GM19238 (cell line): ENCODE measurements at regions not wholly inside any gene's neighbourhood (a gene's known extent, or its start where the extent isn't known, plus 50 kb on each side); places are given as distances from the start of the nearest gene placed in this dataset.
A peak's percentile ranks its signal among the peaks of the same experiment; 100 is the strongest.

ENCODE experiments used
- DNase-seq: peaks from one replicate; pipeline ENCODE4 v3.0.0; 2011; ENCODE audit warnings: low spot score; ENCODE audit not compliant: insufficient read length

GRCh38 chr13:44211704-44212346 lies 161.8 kb upstream of the SERP2 start:
- no peak for DNase-seq

GRCh38 chr13:44212633-44213396 lies 160.8 kb upstream of the SERP2 start:
- DNase-seq: no peak

GRCh38 chr13:44218501-44219240 lies 155.0 kb upstream of the SERP2 start:
- DNase-seq: no peak

GRCh38 chr13:44219577-44220548 lies 153.8 kb upstream of the SERP2 start:
- DNase-seq: no peak

GRCh38 chr13:44220948-44221347 lies 152.7 kb upstream of the SERP2 start:
- no peak for DNase-seq

- DNase-seq: no peak
Measured at GRCh38 chr13:44221657-44222056, 152.0 kb upstream of the SERP2 start.

GRCh38 chr13:44223770-44224444 lies 149.7 kb upstream of the SERP2 start:
- no peak for DNase-seq

- no peak for DNase-seq
Measured at GRCh38 chr13:44224450-44225149, 149.0 kb upstream of the SERP2 start.

GRCh38 chr13:44229371-44230030 lies 144.1 kb upstream of the SERP2 start:
- DNase-seq: no peak

- no peak for DNase-seq
Measured at GRCh38 chr13:44230071-44230470, 143.6 kb upstream of the SERP2 start.

- no peak for DNase-seq
Measured at GRCh38 chr13:44230736-44231135, 142.9 kb upstream of the SERP2 start.

- DNase-seq: no peak
Measured at GRCh38 chr13:44231786-44232516, 141.7 kb upstream of the SERP2 start.

GRCh38 chr13:44232774-44233173 lies 140.8 kb upstream of the SERP2 start:
- DNase-seq: no peak

- no peak for DNase-seq
Measured at GRCh38 chr13:44234566-44234965, 139.1 kb upstream of the SERP2 start.

- DNase-seq: no peak
Measured at GRCh38 chr13:44236370-44236769, 137.3 kb upstream of the SERP2 start.

- DNase-seq: no peak
Measured at GRCh38 chr13:44236801-44237207, 136.8 kb upstream of the SERP2 start.

- peak; percentile 23 for DNase-seq
Measured at GRCh38 chr13:44237276-44237767, 136.3 kb upstream of the SERP2 start.

GRCh38 chr13:44237881-44238421 lies 135.7 kb upstream of the SERP2 start:
- no peak for DNase-seq
